Suprapubic skin (tissue), 4 donors: ENCODE measurements at regions not wholly inside any gene's neighbourhood (a gene's known extent, or its start where the extent isn't known, plus 50 kb on each side); places are given as distances from the start of the nearest gene placed in this dataset.

Experiments
- DNase-seq, 2 donors: peaks; one replicate each; pipeline ENCODE4 v3.0.0-alpha.2; 2019; ENCODE audit warnings: low spot score in 2 of 2
- H3K27ac ChIP-seq: fragments of 200-600 bp; sonication (generic); one replicate; pipeline ENCODE4 v1.5.1; 2019
- H3K27me3 ChIP-seq: fragments of 200-600 bp; sonication (generic); one replicate; pipeline ENCODE4 v1.5.1; 2019
- H3K36me3 ChIP-seq: fragments of 200-600 bp; sonication (generic); one replicate; pipeline ENCODE4 v1.5.1; 2019
- H3K4me1 ChIP-seq: fragments of 200-600 bp; sonication (generic); one replicate; pipeline ENCODE4 v1.5.1; 2019
- H3K4me3 ChIP-seq: fragments of 200-600 bp; sonication (generic); one replicate; pipeline ENCODE4 v1.5.1; 2019; ENCODE audit warnings: mild to moderate bottlenecking
- H3K9me3 ChIP-seq: fragments of 200-600 bp; sonication (generic); one replicate; pipeline ENCODE4 v1.5.1; 2019
- EP300 ChIP-seq: sonication (generic); formaldehyde crosslinking; IDR thresholded peaks from one replicate; pipeline ENCODE4 v1.6.1; 2017; ENCODE audit warnings: antibody characterized with exemption
- POLR2A ChIP-seq, 2 donors: fragments of 450-650 bp; IDR thresholded peaks; one replicate each; pipeline ENCODE4 v1.6.1; 2017; ENCODE audit warnings: antibody characterized with exemption in 2 of 2, mild to moderate bottlenecking in 2 of 2, moderate library complexity in 2 of 2
- POLR2AphosphoS5 ChIP-seq, 3 donors: sonication (generic); formaldehyde crosslinking; IDR thresholded peaks; one replicate each; pipeline ENCODE4 v1.6.1; 2017; ENCODE audit warnings: antibody characterized with exemption in 3 of 3
- WGBS: methylation state at CpG from one replicate; pipeline ENCODE4 v1.1.5; 2018; 5-methylcytosine and 5-hydroxymethylcytosine counted together
- TF ChIP-seq, protein P1 (sequence below), 2 donors: fragments of 200-600 bp in 1 of 2; fragments of 450-650 bp in 1 of 2; sonication (generic) in 1 of 2; IDR thresholded peaks; one replicate each; pipeline ENCODE4 v1.5.1; 2016 to 2019; ENCODE audit warnings: antibody characterized with exemption in 2 of 2, mild to moderate bottlenecking in 1 of 2, moderate library complexity in 1 of 2

DNA sequence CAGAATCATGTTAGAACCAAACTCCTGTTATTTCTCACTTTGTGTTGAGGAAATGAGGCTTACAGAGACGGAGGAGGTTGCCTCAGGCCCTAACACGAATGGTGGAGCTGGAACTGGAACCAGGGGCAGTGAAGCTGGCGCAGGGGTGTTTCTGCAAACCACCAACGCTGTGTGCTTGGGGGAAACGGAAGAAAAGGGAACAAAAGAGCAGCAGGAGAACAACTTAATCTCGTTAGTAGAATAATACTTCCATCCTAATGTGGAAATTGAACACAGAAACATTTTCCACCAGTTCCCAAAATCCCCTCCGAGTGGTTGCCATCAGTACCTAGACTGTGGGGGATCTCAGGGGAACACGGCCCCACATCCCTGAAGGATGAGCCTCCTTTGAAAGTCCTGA is 103.4 kb upstream of the FRMD1 start:
- no peaks in the 10 kb centered on the region for H3K36me3 ChIP-seq
- no peaks in the 10 kb centered on the region for H3K4me1 ChIP-seq
- no peaks in the 10 kb centered on the region for H3K9me3 ChIP-seq
- no peak overlapping the region for H3K4me3 ChIP-seq
- no peaks in the 10 kb centered on the region for H3K27me3 ChIP-seq
- 84% methylated on average over 8 of the region's 8 CpGs for WGBS
- TF ChIP-seq, protein P1, sequence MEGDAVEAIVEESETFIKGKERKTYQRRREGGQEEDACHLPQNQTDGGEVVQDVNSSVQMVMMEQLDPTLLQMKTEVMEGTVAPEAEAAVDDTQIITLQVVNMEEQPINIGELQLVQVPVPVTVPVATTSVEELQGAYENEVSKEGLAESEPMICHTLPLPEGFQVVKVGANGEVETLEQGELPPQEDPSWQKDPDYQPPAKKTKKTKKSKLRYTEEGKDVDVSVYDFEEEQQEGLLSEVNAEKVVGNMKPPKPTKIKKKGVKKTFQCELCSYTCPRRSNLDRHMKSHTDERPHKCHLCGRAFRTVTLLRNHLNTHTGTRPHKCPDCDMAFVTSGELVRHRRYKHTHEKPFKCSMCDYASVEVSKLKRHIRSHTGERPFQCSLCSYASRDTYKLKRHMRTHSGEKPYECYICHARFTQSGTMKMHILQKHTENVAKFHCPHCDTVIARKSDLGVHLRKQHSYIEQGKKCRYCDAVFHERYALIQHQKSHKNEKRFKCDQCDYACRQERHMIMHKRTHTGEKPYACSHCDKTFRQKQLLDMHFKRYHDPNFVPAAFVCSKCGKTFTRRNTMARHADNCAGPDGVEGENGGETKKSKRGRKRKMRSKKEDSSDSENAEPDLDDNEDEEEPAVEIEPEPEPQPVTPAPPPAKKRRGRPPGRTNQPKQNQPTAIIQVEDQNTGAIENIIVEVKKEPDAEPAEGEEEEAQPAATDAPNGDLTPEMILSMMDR (IDR thresholded peaks at IDR 0.05), result no peak
- TF ChIP-seq POLR2AphosphoS5 (IDR thresholded peaks at IDR 0.05), result no peak
- H3K27ac ChIP-seq, result no peak overlapping the region
- peak in 1 of 2 donors; percentile 16 for DNase-seq

DNA sequence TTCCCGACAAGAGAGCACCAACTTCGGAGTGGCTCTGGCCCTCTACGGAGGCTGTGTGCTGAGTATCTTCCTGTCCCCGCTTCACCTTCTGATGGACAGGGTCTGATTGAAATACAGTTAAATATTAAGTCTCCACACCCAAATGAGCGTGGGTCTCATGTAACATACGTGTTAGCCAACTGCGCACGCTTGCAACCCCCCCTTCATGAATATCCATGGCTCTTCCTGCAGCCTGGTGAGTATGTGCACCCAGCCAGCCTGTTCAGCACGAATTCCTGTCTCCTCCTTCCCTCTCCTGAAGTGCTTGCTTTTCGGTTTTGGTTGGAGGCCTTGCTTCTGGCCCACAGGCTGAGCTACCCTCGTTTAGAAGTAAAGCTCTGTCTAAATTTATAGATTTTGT is 102.9 kb upstream of the FRMD1 start:
- peak in 1 of 2 donors; percentile 41 for DNase-seq
- Histone ChIP-seq H3K27me3 (no peaks in the 10 kb centered on the region), H3K4me1 (no peaks in the 10 kb centered on the region), H3K4me3 (no peak overlapping the region), H3K27ac (no peak overlapping the region), H3K36me3 (no peaks in the 10 kb centered on the region), H3K9me3 (no peaks in the 10 kb centered on the region)
- TF ChIP-seq POLR2AphosphoS5 (IDR thresholded peaks at IDR 0.05) (no peak), EP300 (no peak), POLR2A (IDR thresholded peaks at IDR 0.05) (no peak)
- TF ChIP-seq, protein P1 (IDR thresholded peaks at IDR 0.05), result no peak
- 86% methylated on average over 11 of the region's 11 CpGs for WGBS

DNA sequence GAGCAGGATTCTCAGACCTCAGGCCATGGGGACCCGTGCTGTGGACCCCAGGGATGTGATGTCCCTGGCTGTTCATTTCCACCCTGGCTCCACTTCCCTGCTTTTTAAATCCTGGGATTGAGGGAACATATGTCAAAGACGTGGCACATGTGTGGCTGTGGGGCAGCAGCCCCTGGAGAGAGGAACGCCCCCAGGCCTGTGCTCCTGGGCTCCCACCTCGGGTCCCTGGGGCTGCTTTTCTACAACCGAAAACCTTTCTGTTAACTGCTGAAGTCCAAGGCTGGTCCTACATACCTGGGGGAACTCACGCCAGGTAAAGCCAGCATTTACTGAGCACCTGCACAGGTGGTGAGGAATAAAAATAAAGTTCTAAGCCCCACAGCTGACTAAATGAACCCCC is 102.3 kb upstream of the FRMD1 start:
- no peak overlapping the region for H3K27ac ChIP-seq
- H3K4me3 ChIP-seq, result no peak overlapping the region
- TF ChIP-seq, protein P1 (IDR thresholded peaks at IDR 0.05), result no peak
- TF ChIP-seq POLR2AphosphoS5 (IDR thresholded peaks at IDR 0.05) (no peak), POLR2A (IDR thresholded peaks at IDR 0.05) (no peak), EP300 (no peak)
- H3K27me3 ChIP-seq, result no peaks in the 10 kb centered on the region
- WGBS, result 88% methylated on average over 3 of the region's 6 CpGs
- H3K9me3 ChIP-seq, result no peaks in the 10 kb centered on the region
- no peaks in the 10 kb centered on the region for H3K4me1 ChIP-seq
- no peaks in the 10 kb centered on the region for H3K36me3 ChIP-seq
- peak in 1 of 2 donors; percentile 44 for DNase-seq

DNA sequence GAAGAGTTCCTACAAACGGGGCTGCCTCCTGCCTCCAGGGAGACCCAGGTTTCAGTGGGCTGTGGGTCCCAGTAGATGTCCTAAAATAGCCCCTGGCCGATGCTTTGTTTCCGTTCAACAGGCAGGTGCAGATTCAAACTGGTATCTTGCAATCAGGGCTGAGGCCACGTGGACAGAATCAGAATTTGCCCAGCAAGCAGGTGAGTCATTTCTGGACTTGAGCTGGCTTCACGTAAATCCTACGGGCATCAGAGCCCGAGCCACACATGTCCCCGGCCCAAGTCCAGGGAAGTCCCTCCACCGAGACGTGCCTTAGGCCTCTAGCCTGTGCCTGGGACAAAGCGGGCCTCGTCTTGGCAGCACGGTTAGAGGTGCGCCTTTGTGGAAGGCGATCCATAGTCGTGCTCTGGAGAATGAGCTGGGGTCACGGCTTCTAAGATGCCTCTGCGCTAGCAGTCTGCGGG is 101.6 kb upstream of the FRMD1 start:
- Histone ChIP-seq H3K9me3 (no peaks in the 10 kb centered on the region), H3K4me3 (no peak overlapping the region), H3K27me3 (no peaks in the 10 kb centered on the region), H3K27ac (no peak overlapping the region), H3K4me1 (no peaks in the 10 kb centered on the region), H3K36me3 (no peaks in the 10 kb centered on the region)
- no peak for TF ChIP-seq POLR2A (IDR thresholded peaks at IDR 0.05)
- TF ChIP-seq EP300, result no peak
- no peak for TF ChIP-seq POLR2AphosphoS5 (IDR thresholded peaks at IDR 0.05)
- TF ChIP-seq, protein P1 (IDR thresholded peaks at IDR 0.05), result no peak
- DNase-seq, result peak in 1 of 2 donors; percentile 48
- 73% methylated on average over 19 of the region's 19 CpGs for WGBS

DNA sequence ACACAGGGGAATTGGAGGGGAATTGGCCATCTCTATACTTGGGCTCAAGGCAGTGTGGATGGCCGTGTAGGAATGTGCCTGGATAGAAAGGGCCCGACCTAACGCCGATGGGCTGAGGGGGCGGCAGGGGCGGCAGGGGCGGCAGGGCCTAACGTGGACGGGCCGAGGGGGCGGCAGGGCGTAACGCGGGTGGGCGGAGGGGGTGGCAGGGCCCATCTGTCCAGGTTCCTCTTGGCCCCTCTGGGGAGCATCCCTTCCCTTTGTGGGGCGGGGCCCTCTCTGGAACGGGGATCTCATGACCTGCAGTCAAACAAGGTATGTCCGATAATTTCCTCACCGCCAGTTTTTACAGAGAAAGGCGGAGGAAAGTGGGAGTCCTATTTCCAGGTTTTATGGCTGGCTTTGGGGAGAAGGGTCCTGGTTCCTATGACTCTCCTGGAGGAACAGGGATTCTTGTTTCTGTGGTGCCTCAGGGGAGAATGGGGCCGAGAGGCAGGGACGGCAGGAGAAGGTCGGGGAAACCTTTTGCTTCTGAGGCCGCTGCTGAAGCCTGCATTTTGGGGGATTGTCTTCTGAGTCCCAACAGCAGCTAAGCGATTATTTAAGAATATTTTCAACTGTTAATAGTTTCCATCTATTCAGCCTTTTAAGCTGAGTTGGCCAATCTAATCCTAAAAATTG is 100.8 kb upstream of the FRMD1 start:
- H3K27ac ChIP-seq, result no peak overlapping the region
- no peaks in the 10 kb centered on the region for H3K9me3 ChIP-seq
- no peaks in the 10 kb centered on the region for H3K27me3 ChIP-seq
- WGBS, result 86% methylated on average over 25 of the region's 25 CpGs
- TF ChIP-seq POLR2AphosphoS5 (IDR thresholded peaks at IDR 0.05) (no peak), POLR2A (IDR thresholded peaks at IDR 0.05) (no peak), EP300 (no peak)
- TF ChIP-seq, protein P1 (IDR thresholded peaks at IDR 0.05), result no peak
- H3K36me3 ChIP-seq, result no peaks in the 10 kb centered on the region
- no peak overlapping the region for H3K4me3 ChIP-seq
- H3K4me1 ChIP-seq, result no peaks in the 10 kb centered on the region
- DNase-seq, result peak in 1 of 2 donors; percentile 74
